ENCODE measurements at regions not wholly inside any gene's neighbourhood (a gene's known extent, or its start where the extent isn't known, plus 50 kb on each side); places are given as distances from the start of the nearest gene placed in this dataset.
"Not testable (repeated sequence)": the region's sequence is repeated elsewhere in the genome, so short reads cannot be mapped to it uniquely, and the experiment has no call there.

GRCh38 chr17:33695431-33695830, 402.3 kb upstream of the ASIC2 start:
- no peak for DNase-seq (ENCODE audit: low read depth in 2 of 2)

GRCh38 chr17:33696102-33696501, 403.0 kb upstream of the ASIC2 start:
- DNase-seq (ENCODE audit: low read depth in 2 of 2), result no peak

- DNase-seq (ENCODE audit: low read depth in 2 of 2), result no peak
These were observed 404.5 kb upstream of the ASIC2 start for GRCh38 chr17:33697557-33697956.

- DNase-seq (ENCODE audit: low read depth in 2 of 2), result no peak
These were observed 408.8 kb upstream of the ASIC2 start for GRCh38 chr17:33701910-33702309.

- DNase-seq (ENCODE audit: low read depth in 2 of 2), result no peak
These were observed 411.8 kb upstream of the ASIC2 start for GRCh38 chr17:33704856-33705255.

GRCh38 chr17:33709881-33710280, 416.8 kb upstream of the ASIC2 start:
- DNase-seq (ENCODE audit: low read depth in 2 of 2), result no peak

- no peak for DNase-seq (ENCODE audit: low read depth in 2 of 2)
These were observed 419.0 kb upstream of the ASIC2 start for GRCh38 chr17:33712120-33712519.

- DNase-seq (ENCODE audit: low read depth in 2 of 2), result no peak
These were observed 423.9 kb upstream of the ASIC2 start for GRCh38 chr17:33716957-33717356.

- DNase-seq (ENCODE audit: low read depth in 2 of 2), result not testable (repeated sequence)
These were observed 430.6 kb upstream of the ASIC2 start for GRCh38 chr17:33723736-33724135.

GRCh38 chr17:33725675-33726271, 432.7 kb upstream of the ASIC2 start:
- DNase-seq (ENCODE audit: low read depth in 2 of 2), result no peak

- no peak for DNase-seq (ENCODE audit: low read depth in 2 of 2)
These were observed 437.0 kb upstream of the ASIC2 start for GRCh38 chr17:33730131-33730530.

- no peak for DNase-seq (ENCODE audit: low read depth in 2 of 2)
These were observed 439.0 kb upstream of the ASIC2 start for GRCh38 chr17:33732116-33732515.

- no peak for DNase-seq (ENCODE audit: low read depth in 2 of 2)
These were observed 446.6 kb upstream of the ASIC2 start for GRCh38 chr17:33739714-33740113.

GRCh38 chr17:33745047-33745760, 452.1 kb upstream of the ASIC2 start:
- no peak for DNase-seq (ENCODE audit: low read depth in 2 of 2)

GRCh38 chr17:33749171-33749570, 456.1 kb upstream of the ASIC2 start:
- DNase-seq (ENCODE audit: low read depth in 2 of 2), result no peak

- DNase-seq (ENCODE audit: low read depth in 2 of 2), result peak; percentile 10 to 24
These were observed 458.0 kb upstream of the ASIC2 start for GRCh38 chr17:33750943-33751701.

- no peak for DNase-seq (ENCODE audit: low read depth in 2 of 2)
These were observed 458.6 kb upstream of the ASIC2 start for GRCh38 chr17:33751702-33752065.

- no peak for DNase-seq (ENCODE audit: low read depth in 2 of 2)
These were observed 460.4 kb upstream of the ASIC2 start for GRCh38 chr17:33753452-33753851.

GRCh38 chr17:33756021-33756420, 462.9 kb upstream of the ASIC2 start:
- no peak for DNase-seq (ENCODE audit: low read depth in 2 of 2)

- DNase-seq (ENCODE audit: low read depth in 2 of 2), result no peak
These were observed 472.8 kb upstream of the ASIC2 start for GRCh38 chr17:33765871-33766270.

GRCh38 chr17:33766721-33767120, 473.6 kb upstream of the ASIC2 start:
- DNase-seq (ENCODE audit: low read depth in 2 of 2), result no peak

- no peak for DNase-seq (ENCODE audit: low read depth in 2 of 2)
These were observed 476.0 kb upstream of the ASIC2 start for GRCh38 chr17:33769066-33769465.

- no peak for DNase-seq (ENCODE audit: low read depth in 2 of 2)
These were observed 478.8 kb upstream of the CCL2 start for GRCh38 chr17:33776304-33776703.

Measured in fibroblast of skin of left biceps (primary cell).